ENCODE measurements at regions not wholly inside any gene's neighbourhood (a gene's known extent, or its start where the extent isn't known, plus 50 kb on each side); places are given as distances from the start of the nearest gene placed in this dataset.

DNA sequence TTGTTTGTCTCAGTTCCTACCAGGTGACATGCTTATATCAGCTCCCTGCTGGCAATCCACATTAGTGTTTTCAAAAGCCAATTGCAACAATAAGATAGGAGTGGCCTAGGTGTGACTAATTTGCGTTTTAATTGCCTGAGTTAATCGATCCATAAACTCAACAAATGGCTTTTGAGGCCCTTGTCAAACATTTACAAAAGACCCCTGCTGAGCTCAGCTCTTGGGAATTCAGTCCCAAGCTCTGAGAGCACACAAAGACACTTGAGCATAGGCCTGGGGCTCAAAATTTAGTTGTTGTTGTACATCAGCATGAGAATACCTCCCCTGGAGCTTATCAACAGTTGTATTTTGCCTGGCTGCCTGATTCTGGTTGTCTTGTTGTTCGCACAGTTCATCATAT, 1134.4 kb upstream of the TSPY4 start:
- TF ChIP-seq EZH2 (IDR thresholded peaks at IDR 0.05; ENCODE audit: low read length, missing control alignments): no peak
- TF ChIP-seq, protein P1, sequence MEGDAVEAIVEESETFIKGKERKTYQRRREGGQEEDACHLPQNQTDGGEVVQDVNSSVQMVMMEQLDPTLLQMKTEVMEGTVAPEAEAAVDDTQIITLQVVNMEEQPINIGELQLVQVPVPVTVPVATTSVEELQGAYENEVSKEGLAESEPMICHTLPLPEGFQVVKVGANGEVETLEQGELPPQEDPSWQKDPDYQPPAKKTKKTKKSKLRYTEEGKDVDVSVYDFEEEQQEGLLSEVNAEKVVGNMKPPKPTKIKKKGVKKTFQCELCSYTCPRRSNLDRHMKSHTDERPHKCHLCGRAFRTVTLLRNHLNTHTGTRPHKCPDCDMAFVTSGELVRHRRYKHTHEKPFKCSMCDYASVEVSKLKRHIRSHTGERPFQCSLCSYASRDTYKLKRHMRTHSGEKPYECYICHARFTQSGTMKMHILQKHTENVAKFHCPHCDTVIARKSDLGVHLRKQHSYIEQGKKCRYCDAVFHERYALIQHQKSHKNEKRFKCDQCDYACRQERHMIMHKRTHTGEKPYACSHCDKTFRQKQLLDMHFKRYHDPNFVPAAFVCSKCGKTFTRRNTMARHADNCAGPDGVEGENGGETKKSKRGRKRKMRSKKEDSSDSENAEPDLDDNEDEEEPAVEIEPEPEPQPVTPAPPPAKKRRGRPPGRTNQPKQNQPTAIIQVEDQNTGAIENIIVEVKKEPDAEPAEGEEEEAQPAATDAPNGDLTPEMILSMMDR (conservative IDR thresholded peaks at IDR 0.05 in 1 of 2, IDR thresholded peaks at IDR 0.05 in 1 of 2; ENCODE audit: low read depth in 1 of 2, low read length in 2 of 2): no peak
- Histone ChIP-seq H3K4me3 (replicated peaks in 1 of 4; ENCODE audit: control extremely low read depth in 1 of 4, insufficient read depth in 1 of 4, low read depth in 3 of 4, low read length in 4 of 4) (no peak overlapping the region), H4K20me1 (ENCODE audit: control insufficient read depth, extremely low read depth, insufficient read depth, low read length) (no peaks in the 10 kb centered on the region)

DNA sequence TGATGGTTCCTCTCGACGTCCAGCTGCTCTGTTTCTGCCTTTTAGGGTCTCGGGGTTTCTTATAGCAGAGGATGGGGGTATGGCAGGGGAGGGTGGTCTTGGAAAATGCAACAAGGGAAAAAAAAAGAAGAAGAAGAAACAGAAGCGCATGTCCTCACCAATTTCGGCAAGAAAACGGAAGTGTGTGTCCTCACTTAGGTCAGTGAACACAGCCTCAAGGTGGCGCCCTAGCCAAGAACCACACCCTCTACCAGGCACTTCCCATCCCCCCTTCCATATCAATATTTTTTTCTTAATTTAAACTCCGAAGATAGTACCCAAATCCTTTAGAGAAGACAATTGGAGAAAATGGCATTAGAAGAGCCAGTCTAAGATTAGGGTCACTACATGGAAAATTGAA, 1096.1 kb upstream of the TSPY4 start:
- Histone ChIP-seq H4K20me1 (ENCODE audit: control insufficient read depth, extremely low read depth, insufficient read depth, low read length) (no peaks in the 10 kb centered on the region), H3K9ac (ENCODE audit: insufficient read depth, low read length) (no peak overlapping the region), H3K36me3 (ENCODE audit: control insufficient read depth, insufficient read depth, low read length) (no peaks in the 10 kb centered on the region), H3K4me3 (replicated peaks in 1 of 4; ENCODE audit: control extremely low read depth in 1 of 4, insufficient read depth in 1 of 4, low read depth in 3 of 4, low read length in 4 of 4) (no peak overlapping the region), H3K4me2 (ENCODE audit: extremely low read depth, insufficient read depth, low read length) (no peak overlapping the region), H3K79me2 (ENCODE audit: control insufficient read depth, insufficient read depth, low read length) (no peaks in the 10 kb centered on the region), H3K4me1 (ENCODE audit: control insufficient read depth, extremely low read depth, insufficient read depth, low read length) (no peaks in the 10 kb centered on the region), H3K9me3 (ENCODE audit: control insufficient read depth, insufficient read depth, low read depth, low read length) (no peaks in the 10 kb centered on the region), H2AFZ (ENCODE audit: low read length) (no peak overlapping the region), H3K27me3 (ENCODE audit: control insufficient read depth, insufficient read depth, low read length) (no peaks in the 10 kb centered on the region), H3K27ac (ENCODE audit: insufficient read depth, low read length) (no peak overlapping the region)
- TF ChIP-seq EZH2 (IDR thresholded peaks at IDR 0.05; ENCODE audit: low read length, missing control alignments): no peak
- TF ChIP-seq, protein P1 (conservative IDR thresholded peaks at IDR 0.05 in 1 of 2, IDR thresholded peaks at IDR 0.05 in 1 of 2; ENCODE audit: low read depth in 1 of 2, low read length in 2 of 2): no peak
- no peak for DNase-seq (ENCODE audit: low read depth in 2 of 2)

More for the DNA sequence above, 1134.4 kb upstream of the TSPY4 start:
- no peak overlapping the region for H2AFZ ChIP-seq (ENCODE audit: low read length)
- no peaks in the 10 kb centered on the region for H3K27me3 ChIP-seq (ENCODE audit: control insufficient read depth, insufficient read depth, low read length)
- no peak overlapping the region for H3K4me2 ChIP-seq (ENCODE audit: extremely low read depth, insufficient read depth, low read length)
- H3K9ac ChIP-seq (ENCODE audit: insufficient read depth, low read length): no peak overlapping the region
- H3K9me3 ChIP-seq (ENCODE audit: control insufficient read depth, insufficient read depth, low read depth, low read length): no peaks in the 10 kb centered on the region
- no peak for DNase-seq (ENCODE audit: low read depth in 2 of 2)
- H3K4me1 ChIP-seq (ENCODE audit: control insufficient read depth, extremely low read depth, insufficient read depth, low read length): no peaks in the 10 kb centered on the region
- no peaks in the 10 kb centered on the region for H3K36me3 ChIP-seq (ENCODE audit: control insufficient read depth, insufficient read depth, low read length)
- no peaks in the 10 kb centered on the region for H3K79me2 ChIP-seq (ENCODE audit: control insufficient read depth, insufficient read depth, low read length)
- no peak overlapping the region for H3K27ac ChIP-seq (ENCODE audit: insufficient read depth, low read length)

DNA sequence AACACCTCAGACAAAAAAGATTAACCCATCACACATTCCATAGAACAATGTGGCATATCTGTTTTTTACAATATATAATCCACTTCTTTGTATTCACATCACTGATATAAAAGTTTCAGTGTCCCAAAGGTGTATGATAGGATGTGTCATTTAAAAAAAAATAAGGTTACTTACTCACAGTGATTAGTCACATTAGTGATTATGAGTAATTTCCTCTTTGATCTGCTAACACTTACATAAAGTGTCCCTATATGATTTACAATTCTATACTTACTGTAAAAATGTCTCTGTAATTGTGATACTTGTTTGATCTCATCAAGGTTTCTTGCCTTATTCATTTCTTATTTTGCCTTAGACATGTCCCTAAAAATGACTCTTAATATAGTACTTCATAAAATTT, 1063.5 kb upstream of the TSPY4 start:
- H3K4me1 ChIP-seq (ENCODE audit: control insufficient read depth, extremely low read depth, insufficient read depth, low read length): no peaks in the 10 kb centered on the region
- no peak overlapping the region for H3K4me3 ChIP-seq (replicated peaks in 1 of 4; ENCODE audit: control extremely low read depth in 1 of 4, insufficient read depth in 1 of 4, low read depth in 3 of 4, low read length in 4 of 4)
- no peaks in the 10 kb centered on the region for H3K9me3 ChIP-seq (ENCODE audit: control insufficient read depth, insufficient read depth, low read depth, low read length)

More for the DNA sequence above, 1063.5 kb upstream of the TSPY4 start:
- H2AFZ ChIP-seq (ENCODE audit: low read length): no peak overlapping the region
- H3K79me2 ChIP-seq (ENCODE audit: control insufficient read depth, insufficient read depth, low read length): no peaks in the 10 kb centered on the region
- no peaks in the 10 kb centered on the region for H4K20me1 ChIP-seq (ENCODE audit: control insufficient read depth, extremely low read depth, insufficient read depth, low read length)
- TF ChIP-seq EZH2 (IDR thresholded peaks at IDR 0.05; ENCODE audit: low read length, missing control alignments): no peak
- TF ChIP-seq, protein P1 (conservative IDR thresholded peaks at IDR 0.05 in 1 of 2, IDR thresholded peaks at IDR 0.05 in 1 of 2; ENCODE audit: low read depth in 1 of 2, low read length in 2 of 2): no peak
- no peak overlapping the region for H3K9ac ChIP-seq (ENCODE audit: insufficient read depth, low read length)
- H3K27me3 ChIP-seq (ENCODE audit: control insufficient read depth, insufficient read depth, low read length): no peaks in the 10 kb centered on the region
- H3K27ac ChIP-seq (ENCODE audit: insufficient read depth, low read length): no peak overlapping the region
- DNase-seq (ENCODE audit: low read depth in 2 of 2): no peak
- H3K36me3 ChIP-seq (ENCODE audit: control insufficient read depth, insufficient read depth, low read length): no peaks in the 10 kb centered on the region
- no peak overlapping the region for H3K4me2 ChIP-seq (ENCODE audit: extremely low read depth, insufficient read depth, low read length)
